ENCODE measurements at regions not wholly inside any gene's neighbourhood (a gene's known extent, or its start where the extent isn't known, plus 50 kb on each side); places are given as distances from the start of the nearest gene placed in this dataset.

DNA sequence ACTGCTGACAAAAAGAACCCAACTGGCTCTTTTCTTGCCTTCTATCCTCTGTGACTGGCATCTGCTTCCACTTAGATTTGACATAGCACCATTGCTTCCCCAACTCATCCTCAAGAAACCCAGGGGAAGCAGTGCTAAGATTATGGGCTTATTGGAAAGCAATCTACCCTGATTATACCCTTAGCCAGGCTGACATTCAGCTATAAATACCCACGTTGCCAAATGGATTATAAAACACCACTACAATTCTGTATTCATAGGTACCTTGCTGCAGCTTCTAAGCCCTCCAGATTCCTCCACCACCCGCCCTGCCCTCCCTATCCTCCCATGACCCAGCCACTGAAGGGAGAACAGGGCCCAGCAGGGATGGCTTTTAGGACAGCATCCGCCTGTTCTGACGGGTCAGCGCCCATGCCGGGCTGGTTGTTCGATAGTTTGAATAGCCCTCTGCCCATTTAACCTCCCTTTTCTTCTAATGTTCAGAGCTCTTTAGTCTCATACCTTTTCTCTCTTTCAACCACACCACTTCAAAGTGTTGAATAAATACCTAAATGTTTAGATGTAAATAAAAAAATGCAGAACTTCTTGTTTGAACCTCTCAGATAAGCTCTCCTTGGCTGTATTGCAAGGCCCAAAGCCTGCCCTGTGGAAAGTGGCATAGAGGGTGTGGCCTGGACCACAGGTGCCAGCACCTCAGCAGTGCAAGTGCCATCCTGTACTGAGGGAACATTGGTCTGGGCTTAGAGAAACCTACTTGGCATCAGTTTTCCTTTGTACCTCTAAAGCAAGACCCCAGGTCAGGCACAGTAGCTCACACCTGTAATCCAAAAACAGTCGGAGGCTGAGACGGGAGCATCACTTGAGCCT lies 86.6 kb upstream of the RGPD5 start:
- no peak for TF ChIP-seq CTCF (IDR thresholded peaks at IDR 0.05)
- TF ChIP-seq POLR2A (IDR thresholded peaks at IDR 0.05) = no peak

All from thyroid gland (tissue), 4 donors.